SK-N-SH treated with all-trans-retinoic acid at 6 μM for 48 hours (cell line): ENCODE measurements at regions not wholly inside any gene's neighbourhood (a gene's known extent, or its start where the extent isn't known, plus 50 kb on each side); places are given as distances from the start of the nearest gene placed in this dataset.

Source experiments
- ATAC-seq: fragments of 200-7000 bp; cut with Tn5 transposase; 3 replicates; pipeline ENCODE4 v1.9.1; 2020; ENCODE audit warnings: mild to moderate bottlenecking, moderate library complexity
- ARNTL ChIP-seq: fragments of 450-650 bp; formaldehyde crosslinking; IDR thresholded peaks from 2 replicates; pipeline ENCODE4 v1.5.0; 2020; ENCODE audit warnings: low read depth, mild to moderate bottlenecking, moderate library complexity, borderline replicate concordance
- BACH2 ChIP-seq: fragments of 250-450 bp; sonication (Bioruptor Pico); IDR thresholded peaks from 2 replicates; pipeline ENCODE4 v1.9.0; 2021; ENCODE audit warnings: mild to moderate bottlenecking, borderline replicate concordance
- CSDC2 ChIP-seq: fragments of 250-450 bp; sonication (Bioruptor Pico); IDR thresholded peaks from 2 replicates; pipeline ENCODE4 v1.5.0; 2020; ENCODE audit warnings: mild to moderate bottlenecking, moderate library complexity
- ESRRG ChIP-seq: fragments of 250-450 bp; sonication (Bioruptor Pico); IDR thresholded peaks from 2 replicates; pipeline ENCODE4 v1.6.1; 2021; ENCODE audit warnings: mild to moderate bottlenecking
- GLIS3 ChIP-seq: fragments of 250-450 bp; sonication (Bioruptor Pico); IDR thresholded peaks from 2 replicates; pipeline ENCODE4 v1.5.0; 2020; ENCODE audit warnings: mild to moderate bottlenecking, moderate library complexity
- OSR1 ChIP-seq: fragments of 250-450 bp; sonication (Bioruptor Pico); IDR thresholded peaks from 2 replicates; pipeline ENCODE4 v1.8.0; 2022; ENCODE audit warnings: moderate library complexity, mild to moderate bottlenecking, inconsistent platforms
- PPARA ChIP-seq: fragments of 250-450 bp; sonication (Bioruptor Pico); IDR thresholded peaks from 2 replicates; pipeline ENCODE4 v1.5.0; 2020; ENCODE audit warnings: mild to moderate bottlenecking, borderline replicate concordance
- RARB ChIP-seq: fragments of 250-450 bp; sonication (Bioruptor Pico); IDR thresholded peaks from 2 replicates; pipeline ENCODE4 v1.8.0; 2021; ENCODE audit warnings: mild to moderate bottlenecking, moderate library complexity
- SNAI2 ChIP-seq: fragments of 250-450 bp; sonication (Bioruptor Pico); IDR thresholded peaks from 2 replicates; pipeline ENCODE4 v1.5.0; 2020; ENCODE audit warnings: mild to moderate bottlenecking, moderate library complexity
- TOX ChIP-seq: fragments of 250-450 bp; sonication (Bioruptor Pico); IDR thresholded peaks from 2 replicates; pipeline ENCODE4 v1.8.0; 2021; ENCODE audit warnings: mild to moderate bottlenecking, moderate library complexity, borderline replicate concordance
- ZFP3 ChIP-seq: fragments of 250-450 bp; sonication (Bioruptor Pico); IDR thresholded peaks from 2 replicates; pipeline ENCODE4 v1.5.0; 2020; ENCODE audit warnings: mild to moderate bottlenecking, moderate library complexity
- ZFP30 ChIP-seq: fragments of 450-650 bp; formaldehyde crosslinking; IDR thresholded peaks from 2 replicates; pipeline ENCODE4 v1.5.0; 2022; ENCODE audit warnings: mild to moderate bottlenecking, moderate library complexity
- ZNF565 ChIP-seq: fragments of 450-650 bp; formaldehyde crosslinking; conservative IDR thresholded peaks from 2 replicates; pipeline ENCODE4 v1.5.0; 2020; ENCODE audit warnings: low read depth, mild to moderate bottlenecking, moderate library complexity
- ZNF70 ChIP-seq: fragments of 450-650 bp; formaldehyde crosslinking; IDR thresholded peaks from 2 replicates; pipeline ENCODE4 v1.5.0; 2020; ENCODE audit warnings: mild to moderate bottlenecking, moderate library complexity
- ZNF8 ChIP-seq: fragments of 450-650 bp; formaldehyde crosslinking; IDR thresholded peaks from 2 replicates; pipeline ENCODE4 v1.5.0; 2020; ENCODE audit warnings: mild to moderate bottlenecking, moderate library complexity
- TF ChIP-seq, protein P1 (sequence below): fragments of 250-450 bp; sonication (Bioruptor Pico); IDR thresholded peaks from 2 replicates; pipeline ENCODE4 v1.8.0; 2021; ENCODE audit warnings: low read depth, mild to moderate bottlenecking, moderate library complexity, borderline replicate concordance
- TF ChIP-seq, protein P2 (sequence below): fragments of 250-450 bp; sonication (Bioruptor Pico); IDR thresholded peaks from 2 replicates; pipeline ENCODE4 v1.5.1; 2021; ENCODE audit warnings: mild to moderate bottlenecking, moderate library complexity
- TF ChIP-seq, protein P3 (sequence below): fragments of 250-450 bp; sonication (Bioruptor Pico); IDR thresholded peaks from 2 replicates; pipeline ENCODE4 v1.5.0; 2020; ENCODE audit warnings: mild to moderate bottlenecking, moderate library complexity
- TF ChIP-seq, protein P4 (sequence below): fragments of 250-450 bp; sonication (Bioruptor Pico); IDR thresholded peaks from 2 replicates; pipeline ENCODE4 v1.8.0; 2020; ENCODE audit warnings: mild to moderate bottlenecking, moderate library complexity, borderline replicate concordance
- TF ChIP-seq, protein P5 (sequence below): fragments of 250-450 bp; sonication (Bioruptor Pico); IDR thresholded peaks from 2 replicates; pipeline ENCODE4 v1.5.1; 2020; ENCODE audit warnings: low read depth, mild to moderate bottlenecking, moderate library complexity

DNA sequence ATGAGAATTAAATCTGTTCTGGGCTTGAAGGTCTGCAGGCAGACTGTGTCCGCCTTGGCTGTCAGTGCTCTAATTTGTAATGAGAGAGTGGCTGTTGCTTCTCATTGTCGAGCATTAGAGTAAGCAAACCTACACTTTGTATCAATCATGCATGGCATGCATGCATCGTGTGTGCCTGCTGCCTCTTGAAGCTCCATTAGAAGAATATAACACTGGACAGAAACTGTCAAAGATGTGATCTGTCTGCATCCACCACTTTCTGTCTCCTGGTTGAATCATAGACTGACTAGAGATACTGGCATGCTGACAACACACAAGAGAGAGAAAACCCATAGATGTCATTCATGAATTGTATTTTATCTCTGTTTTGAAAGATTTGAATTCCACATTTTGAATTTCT is 275.0 kb upstream of the NXPH2 start (continued):
- TF ChIP-seq, protein P1, sequence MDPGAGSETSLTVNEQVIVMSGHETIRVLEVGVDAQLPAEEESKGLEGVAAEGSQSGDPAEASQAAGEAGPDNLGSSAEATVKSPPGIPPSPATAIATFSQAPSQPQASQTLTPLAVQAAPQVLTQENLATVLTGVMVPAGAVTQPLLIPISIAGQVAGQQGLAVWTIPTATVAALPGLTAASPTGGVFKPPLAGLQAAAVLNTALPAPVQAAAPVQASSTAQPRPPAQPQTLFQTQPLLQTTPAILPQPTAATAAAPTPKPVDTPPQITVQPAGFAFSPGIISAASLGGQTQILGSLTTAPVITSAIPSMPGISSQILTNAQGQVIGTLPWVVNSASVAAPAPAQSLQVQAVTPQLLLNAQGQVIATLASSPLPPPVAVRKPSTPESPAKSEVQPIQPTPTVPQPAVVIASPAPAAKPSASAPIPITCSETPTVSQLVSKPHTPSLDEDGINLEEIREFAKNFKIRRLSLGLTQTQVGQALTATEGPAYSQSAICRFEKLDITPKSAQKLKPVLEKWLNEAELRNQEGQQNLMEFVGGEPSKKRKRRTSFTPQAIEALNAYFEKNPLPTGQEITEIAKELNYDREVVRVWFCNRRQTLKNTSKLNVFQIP (CRISPR knock-in tag) = no peak
- no peak for TF ChIP-seq TOX
- TF ChIP-seq BACH2 = no peak
- TF ChIP-seq ARNTL (CRISPR knock-in tag) = no peak
- TF ChIP-seq, protein P2, sequence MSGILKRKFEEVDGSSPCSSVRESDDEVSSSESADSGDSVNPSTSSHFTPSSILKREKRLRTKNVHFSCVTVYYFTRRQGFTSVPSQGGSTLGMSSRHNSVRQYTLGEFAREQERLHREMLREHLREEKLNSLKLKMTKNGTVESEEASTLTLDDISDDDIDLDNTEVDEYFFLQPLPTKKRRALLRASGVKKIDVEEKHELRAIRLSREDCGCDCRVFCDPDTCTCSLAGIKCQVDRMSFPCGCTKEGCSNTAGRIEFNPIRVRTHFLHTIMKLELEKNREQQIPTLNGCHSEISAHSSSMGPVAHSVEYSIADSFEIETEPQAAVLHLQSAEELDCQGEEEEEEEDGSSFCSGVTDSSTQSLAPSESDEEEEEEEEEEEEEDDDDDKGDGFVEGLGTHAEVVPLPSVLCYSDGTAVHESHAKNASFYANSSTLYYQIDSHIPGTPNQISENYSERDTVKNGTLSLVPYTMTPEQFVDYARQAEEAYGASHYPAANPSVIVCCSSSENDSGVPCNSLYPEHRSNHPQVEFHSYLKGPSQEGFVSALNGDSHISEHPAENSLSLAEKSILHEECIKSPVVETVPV (CRISPR knock-in tag) = no peak

DNA sequence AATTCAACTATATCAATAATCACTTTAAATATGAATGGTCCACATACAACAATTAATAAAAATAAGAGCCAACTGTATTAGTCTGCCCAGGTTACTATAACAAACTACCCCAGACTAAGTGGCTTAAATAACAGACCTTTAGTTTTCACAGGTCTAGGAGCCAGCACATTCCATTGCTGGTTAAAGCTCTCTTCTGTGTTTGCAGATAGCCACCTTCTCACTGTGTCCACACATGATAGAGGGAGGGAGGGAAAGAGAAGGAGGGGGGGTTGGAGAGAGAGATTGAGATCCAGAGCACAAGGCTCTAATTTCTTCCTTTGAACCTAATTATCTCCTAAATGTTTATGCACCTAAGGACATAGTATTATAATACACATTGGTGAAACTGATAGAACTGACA is 267.8 kb upstream of the NXPH2 start:
- TF ChIP-seq ZNF70 (CRISPR knock-in tag) = no peak
- no peak for TF ChIP-seq SNAI2 (CRISPR knock-in tag)
- no peak for TF ChIP-seq ESRRG (CRISPR knock-in tag)
- TF ChIP-seq, protein P3, sequence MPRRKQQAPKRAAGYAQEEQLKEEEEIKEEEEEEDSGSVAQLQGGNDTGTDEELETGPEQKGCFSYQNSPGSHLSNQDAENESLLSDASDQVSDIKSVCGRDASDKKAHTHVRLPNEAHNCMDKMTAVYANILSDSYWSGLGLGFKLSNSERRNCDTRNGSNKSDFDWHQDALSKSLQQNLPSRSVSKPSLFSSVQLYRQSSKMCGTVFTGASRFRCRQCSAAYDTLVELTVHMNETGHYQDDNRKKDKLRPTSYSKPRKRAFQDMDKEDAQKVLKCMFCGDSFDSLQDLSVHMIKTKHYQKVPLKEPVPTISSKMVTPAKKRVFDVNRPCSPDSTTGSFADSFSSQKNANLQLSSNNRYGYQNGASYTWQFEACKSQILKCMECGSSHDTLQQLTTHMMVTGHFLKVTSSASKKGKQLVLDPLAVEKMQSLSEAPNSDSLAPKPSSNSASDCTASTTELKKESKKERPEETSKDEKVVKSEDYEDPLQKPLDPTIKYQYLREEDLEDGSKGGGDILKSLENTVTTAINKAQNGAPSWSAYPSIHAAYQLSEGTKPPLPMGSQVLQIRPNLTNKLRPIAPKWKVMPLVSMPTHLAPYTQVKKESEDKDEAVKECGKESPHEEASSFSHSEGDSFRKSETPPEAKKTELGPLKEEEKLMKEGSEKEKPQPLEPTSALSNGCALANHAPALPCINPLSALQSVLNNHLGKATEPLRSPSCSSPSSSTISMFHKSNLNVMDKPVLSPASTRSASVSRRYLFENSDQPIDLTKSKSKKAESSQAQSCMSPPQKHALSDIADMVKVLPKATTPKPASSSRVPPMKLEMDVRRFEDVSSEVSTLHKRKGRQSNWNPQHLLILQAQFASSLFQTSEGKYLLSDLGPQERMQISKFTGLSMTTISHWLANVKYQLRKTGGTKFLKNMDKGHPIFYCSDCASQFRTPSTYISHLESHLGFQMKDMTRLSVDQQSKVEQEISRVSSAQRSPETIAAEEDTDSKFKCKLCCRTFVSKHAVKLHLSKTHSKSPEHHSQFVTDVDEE (CRISPR knock-in tag) = no peak
- no peak for TF ChIP-seq BACH2
- TF ChIP-seq ZFP3 = no peak
- ATAC-seq = no peak

DNA sequence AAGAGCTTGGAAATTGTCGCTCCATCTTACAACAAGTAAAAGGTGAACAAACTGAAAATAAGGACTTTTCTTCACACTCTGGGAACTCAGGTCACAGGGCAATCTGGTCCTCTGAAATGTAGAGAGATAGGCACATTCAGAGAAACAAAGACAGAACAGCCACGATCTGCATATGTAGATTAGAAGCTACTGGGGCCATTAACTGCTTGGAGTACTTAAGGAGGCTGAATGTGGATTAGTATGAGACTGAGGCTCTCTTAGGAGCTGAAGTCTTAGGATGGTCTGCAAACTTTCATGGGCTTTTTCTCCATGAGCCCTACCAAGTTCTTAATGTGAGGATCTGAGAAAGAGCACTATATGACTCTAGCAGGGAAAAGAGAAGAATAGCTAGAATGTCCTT is 265.3 kb upstream of the NXPH2 start:
- no peak for TF ChIP-seq SNAI2 (CRISPR knock-in tag)
- TF ChIP-seq RARB (CRISPR knock-in tag) = no peak
- no peak for TF ChIP-seq ZNF70 (CRISPR knock-in tag)
- no peak for TF ChIP-seq ZNF8 (CRISPR knock-in tag)
- TF ChIP-seq BACH2 = no peak
- no peak for TF ChIP-seq ZNF565 (CRISPR knock-in tag)
- no peak for TF ChIP-seq GLIS3 (CRISPR knock-in tag)
- TF ChIP-seq ZFP30 = no peak
- TF ChIP-seq, protein P1 (CRISPR knock-in tag) = no peak
- TF ChIP-seq ARNTL (CRISPR knock-in tag) = no peak
- TF ChIP-seq PPARA (CRISPR knock-in tag) = no peak
- no peak for TF ChIP-seq TOX
- TF ChIP-seq, protein P2 (CRISPR knock-in tag) = no peak

DNA sequence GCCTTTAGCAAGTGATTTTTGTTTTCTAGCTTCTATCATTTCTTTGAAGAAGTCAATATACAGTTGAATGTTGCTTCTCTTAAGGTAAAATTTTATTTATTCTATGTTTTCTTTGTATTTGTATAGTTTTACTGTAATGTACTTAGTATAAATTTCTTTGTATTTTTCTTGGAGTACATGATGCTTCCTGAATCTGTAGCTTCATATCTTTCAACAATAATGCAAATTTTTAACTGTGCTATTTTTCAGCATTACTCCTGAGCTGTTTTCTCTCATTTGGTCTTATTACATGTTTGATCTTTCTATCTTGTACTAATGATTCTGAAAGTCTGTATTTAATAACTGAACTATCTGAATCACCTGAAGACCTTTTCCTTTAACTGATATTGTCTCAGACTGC is 253.9 kb upstream of the NXPH2 start:
- ATAC-seq = no peak
- no peak for TF ChIP-seq GLIS3 (CRISPR knock-in tag)
- no peak for TF ChIP-seq CSDC2 (CRISPR knock-in tag)
- TF ChIP-seq ZNF70 (CRISPR knock-in tag) = no peak
- TF ChIP-seq, protein P4, sequence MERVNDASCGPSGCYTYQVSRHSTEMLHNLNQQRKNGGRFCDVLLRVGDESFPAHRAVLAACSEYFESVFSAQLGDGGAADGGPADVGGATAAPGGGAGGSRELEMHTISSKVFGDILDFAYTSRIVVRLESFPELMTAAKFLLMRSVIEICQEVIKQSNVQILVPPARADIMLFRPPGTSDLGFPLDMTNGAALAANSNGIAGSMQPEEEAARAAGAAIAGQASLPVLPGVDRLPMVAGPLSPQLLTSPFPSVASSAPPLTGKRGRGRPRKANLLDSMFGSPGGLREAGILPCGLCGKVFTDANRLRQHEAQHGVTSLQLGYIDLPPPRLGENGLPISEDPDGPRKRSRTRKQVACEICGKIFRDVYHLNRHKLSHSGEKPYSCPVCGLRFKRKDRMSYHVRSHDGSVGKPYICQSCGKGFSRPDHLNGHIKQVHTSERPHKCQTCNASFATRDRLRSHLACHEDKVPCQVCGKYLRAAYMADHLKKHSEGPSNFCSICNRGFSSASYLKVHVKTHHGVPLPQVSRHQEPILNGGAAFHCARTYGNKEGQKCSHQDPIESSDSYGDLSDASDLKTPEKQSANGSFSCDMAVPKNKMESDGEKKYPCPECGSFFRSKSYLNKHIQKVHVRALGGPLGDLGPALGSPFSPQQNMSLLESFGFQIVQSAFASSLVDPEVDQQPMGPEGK (CRISPR knock-in tag) = no peak
- no peak for TF ChIP-seq PPARA (CRISPR knock-in tag)
- no peak for TF ChIP-seq ESRRG (CRISPR knock-in tag)
- TF ChIP-seq BACH2 = no peak
- TF ChIP-seq, protein P5, sequence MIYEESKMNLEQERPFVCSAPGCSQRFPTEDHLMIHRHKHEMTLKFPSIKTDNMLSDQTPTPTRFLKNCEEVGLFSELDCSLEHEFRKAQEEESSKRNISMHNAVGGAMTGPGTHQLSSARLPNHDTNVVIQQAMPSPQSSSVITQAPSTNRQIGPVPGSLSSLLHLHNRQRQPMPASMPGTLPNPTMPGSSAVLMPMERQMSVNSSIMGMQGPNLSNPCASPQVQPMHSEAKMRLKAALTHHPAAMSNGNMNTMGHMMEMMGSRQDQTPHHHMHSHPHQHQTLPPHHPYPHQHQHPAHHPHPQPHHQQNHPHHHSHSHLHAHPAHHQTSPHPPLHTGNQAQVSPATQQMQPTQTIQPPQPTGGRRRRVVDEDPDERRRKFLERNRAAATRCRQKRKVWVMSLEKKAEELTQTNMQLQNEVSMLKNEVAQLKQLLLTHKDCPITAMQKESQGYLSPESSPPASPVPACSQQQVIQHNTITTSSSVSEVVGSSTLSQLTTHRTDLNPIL = no peak
- no peak for TF ChIP-seq ARNTL (CRISPR knock-in tag)
- TF ChIP-seq TOX = no peak
- TF ChIP-seq, protein P1 (CRISPR knock-in tag) = no peak
- TF ChIP-seq OSR1 (CRISPR knock-in tag) = no peak

More for the DNA sequence above, 265.3 kb upstream of the NXPH2 start:
- no peak for ATAC-seq
